ENCODE measurements at regions not wholly inside any gene's neighbourhood (a gene's known extent, or its start where the extent isn't known, plus 50 kb on each side); places are given as distances from the start of the nearest gene placed in this dataset.

GRCh38 chr12:102618197-102618877, 138.0 kb upstream of the IGF1 start:
- H3K27ac ChIP-seq (ENCODE audit: low read depth in 2 of 2, low read length in 1 of 2), result no peak overlapping the region
- no peaks in the 10 kb centered on the region for H3K36me3 ChIP-seq (ENCODE audit: control insufficient read depth in 2 of 2, insufficient read depth in 2 of 2, low read length in 1 of 2)
- no peak overlapping the region for H3K4me3 ChIP-seq (ENCODE audit: low read depth in 1 of 2, low read length in 2 of 2)
- no peaks in the 10 kb centered on the region for H3K4me1 ChIP-seq (ENCODE audit: control insufficient read depth in 2 of 2, insufficient read depth in 2 of 2, low read length in 1 of 2)
- H3K27me3 ChIP-seq (ENCODE audit: control insufficient read depth in 1 of 2, insufficient read depth in 2 of 2, low read length in 2 of 2), result no peaks in the 10 kb centered on the region
- WGBS, 2 donors, result 58% methylated on average over 5 of the region's 5 CpGs
- no peaks in the 10 kb centered on the region for H3K9me3 ChIP-seq (ENCODE audit: control insufficient read depth in 2 of 2, insufficient read depth in 1 of 2, low read depth in 1 of 2, low read length in 1 of 2)

- H3K4me3 ChIP-seq (ENCODE audit: low read depth in 1 of 2, low read length in 2 of 2), result no peak overlapping the region
- 73 to 82% methylated on average over 2 of the region's 2 CpGs for WGBS, 2 donors
- no peaks in the 10 kb centered on the region for H3K27me3 ChIP-seq (ENCODE audit: control insufficient read depth in 1 of 2, insufficient read depth in 2 of 2, low read length in 2 of 2)
- no peaks in the 10 kb centered on the region for H3K36me3 ChIP-seq (ENCODE audit: control insufficient read depth in 2 of 2, insufficient read depth in 2 of 2, low read length in 1 of 2)
- no peaks in the 10 kb centered on the region for H3K4me1 ChIP-seq (ENCODE audit: control insufficient read depth in 2 of 2, insufficient read depth in 2 of 2, low read length in 1 of 2)
- no peaks in the 10 kb centered on the region for H3K9me3 ChIP-seq (ENCODE audit: control insufficient read depth in 2 of 2, insufficient read depth in 1 of 2, low read depth in 1 of 2, low read length in 1 of 2)
- H3K27ac ChIP-seq (ENCODE audit: low read depth in 2 of 2, low read length in 1 of 2), result no peak overlapping the region
Measured at GRCh38 chr12:102616692-102617091, 136.3 kb upstream of the IGF1 start.

GRCh38 chr12:102611995-102612394, 131.6 kb upstream of the IGF1 start:
- Histone ChIP-seq H3K4me3 (ENCODE audit: low read depth in 1 of 2, low read length in 2 of 2) (no peak overlapping the region), H3K4me1 (ENCODE audit: control insufficient read depth in 2 of 2, insufficient read depth in 2 of 2, low read length in 1 of 2) (no peaks in the 10 kb centered on the region), H3K27me3 (ENCODE audit: control insufficient read depth in 1 of 2, insufficient read depth in 2 of 2, low read length in 2 of 2) (no peaks in the 10 kb centered on the region), H3K9me3 (ENCODE audit: control insufficient read depth in 2 of 2, insufficient read depth in 1 of 2, low read depth in 1 of 2, low read length in 1 of 2) (no peaks in the 10 kb centered on the region), H3K36me3 (ENCODE audit: control insufficient read depth in 2 of 2, insufficient read depth in 2 of 2, low read length in 1 of 2) (no peaks in the 10 kb centered on the region), H3K27ac (ENCODE audit: low read depth in 2 of 2, low read length in 1 of 2) (no peak overlapping the region)
- WGBS, 2 donors, result 83 to 89% methylated on average over 1 of the region's 1 CpG

GRCh38 chr12:102609996-102610395, 129.6 kb upstream of the IGF1 start:
- Histone ChIP-seq H3K4me1 (ENCODE audit: control insufficient read depth in 2 of 2, insufficient read depth in 2 of 2, low read length in 1 of 2) (no peaks in the 10 kb centered on the region), H3K4me3 (ENCODE audit: low read depth in 1 of 2, low read length in 2 of 2) (no peak overlapping the region), H3K36me3 (ENCODE audit: control insufficient read depth in 2 of 2, insufficient read depth in 2 of 2, low read length in 1 of 2) (no peaks in the 10 kb centered on the region), H3K27me3 (ENCODE audit: control insufficient read depth in 1 of 2, insufficient read depth in 2 of 2, low read length in 2 of 2) (no peaks in the 10 kb centered on the region), H3K9me3 (ENCODE audit: control insufficient read depth in 2 of 2, insufficient read depth in 1 of 2, low read depth in 1 of 2, low read length in 1 of 2) (no peaks in the 10 kb centered on the region), H3K27ac (ENCODE audit: low read depth in 2 of 2, low read length in 1 of 2) (no peak overlapping the region)
- WGBS, 2 donors, result 64 to 76% methylated on average over 1 of the region's 1 CpG

GRCh38 chr12:102603021-102603420, 122.7 kb upstream of the IGF1 start:
- Histone ChIP-seq H3K4me1 (ENCODE audit: control insufficient read depth in 2 of 2, insufficient read depth in 2 of 2, low read length in 1 of 2) (no peaks in the 10 kb centered on the region), H3K36me3 (ENCODE audit: control insufficient read depth in 2 of 2, insufficient read depth in 2 of 2, low read length in 1 of 2) (no peaks in the 10 kb centered on the region)
- WGBS, 2 donors, result 38 to 47% methylated on average over 2 of the region's 2 CpGs

GRCh38 chr12:102602521-102602920, 122.2 kb upstream of the IGF1 start:
- H3K9me3 ChIP-seq (ENCODE audit: control insufficient read depth in 2 of 2, insufficient read depth in 1 of 2, low read depth in 1 of 2, low read length in 1 of 2), result no peaks in the 10 kb centered on the region
- no peak overlapping the region for H3K4me3 ChIP-seq (ENCODE audit: low read depth in 1 of 2, low read length in 2 of 2)
- no peaks in the 10 kb centered on the region for H3K4me1 ChIP-seq (ENCODE audit: control insufficient read depth in 2 of 2, insufficient read depth in 2 of 2, low read length in 1 of 2)
- WGBS, 2 donors, result 61 to 69% methylated on average over 1 of the region's 1 CpG
- H3K27me3 ChIP-seq (ENCODE audit: control insufficient read depth in 1 of 2, insufficient read depth in 2 of 2, low read length in 2 of 2), result no peaks in the 10 kb centered on the region
- H3K27ac ChIP-seq (ENCODE audit: low read depth in 2 of 2, low read length in 1 of 2), result no peak overlapping the region
- H3K36me3 ChIP-seq (ENCODE audit: control insufficient read depth in 2 of 2, insufficient read depth in 2 of 2, low read length in 1 of 2), result no peaks in the 10 kb centered on the region

More at GRCh38 chr12:102603021-102603420, 122.7 kb upstream of the IGF1 start:
- H3K4me3 ChIP-seq (ENCODE audit: low read depth in 1 of 2, low read length in 2 of 2), result no peak overlapping the region
- no peaks in the 10 kb centered on the region for H3K27me3 ChIP-seq (ENCODE audit: control insufficient read depth in 1 of 2, insufficient read depth in 2 of 2, low read length in 2 of 2)
- no peaks in the 10 kb centered on the region for H3K9me3 ChIP-seq (ENCODE audit: control insufficient read depth in 2 of 2, insufficient read depth in 1 of 2, low read depth in 1 of 2, low read length in 1 of 2)
- H3K27ac ChIP-seq (ENCODE audit: low read depth in 2 of 2, low read length in 1 of 2), result no peak overlapping the region

- H3K4me3 ChIP-seq (ENCODE audit: low read depth in 1 of 2, low read length in 2 of 2), result no peak overlapping the region
- 79 to 85% methylated on average over 5 of the region's 5 CpGs for WGBS, 2 donors
- no peaks in the 10 kb centered on the region for H3K9me3 ChIP-seq (ENCODE audit: control insufficient read depth in 2 of 2, insufficient read depth in 1 of 2, low read depth in 1 of 2, low read length in 1 of 2)
- no peak overlapping the region for H3K27ac ChIP-seq (ENCODE audit: low read depth in 2 of 2, low read length in 1 of 2)
- H3K4me1 ChIP-seq (ENCODE audit: control insufficient read depth in 2 of 2, insufficient read depth in 2 of 2, low read length in 1 of 2), result no peaks in the 10 kb centered on the region
- no peaks in the 10 kb centered on the region for H3K27me3 ChIP-seq (ENCODE audit: control insufficient read depth in 1 of 2, insufficient read depth in 2 of 2, low read length in 2 of 2)
- H3K36me3 ChIP-seq (ENCODE audit: control insufficient read depth in 2 of 2, insufficient read depth in 2 of 2, low read length in 1 of 2), result no peaks in the 10 kb centered on the region
Measured at GRCh38 chr12:102601621-102602020, 121.3 kb upstream of the IGF1 start.

- no peak overlapping the region for H3K27ac ChIP-seq (ENCODE audit: low read depth in 2 of 2, low read length in 1 of 2)
- H3K4me1 ChIP-seq (ENCODE audit: control insufficient read depth in 2 of 2, insufficient read depth in 2 of 2, low read length in 1 of 2), result no peaks in the 10 kb centered on the region
- 68 to 78% methylated on average over 2 of the region's 2 CpGs for WGBS, 2 donors
- no peaks in the 10 kb centered on the region for H3K27me3 ChIP-seq (ENCODE audit: control insufficient read depth in 1 of 2, insufficient read depth in 2 of 2, low read length in 2 of 2)
- H3K4me3 ChIP-seq (ENCODE audit: low read depth in 1 of 2, low read length in 2 of 2), result no peak overlapping the region
- no peaks in the 10 kb centered on the region for H3K9me3 ChIP-seq (ENCODE audit: control insufficient read depth in 2 of 2, insufficient read depth in 1 of 2, low read depth in 1 of 2, low read length in 1 of 2)
- H3K36me3 ChIP-seq (ENCODE audit: control insufficient read depth in 2 of 2, insufficient read depth in 2 of 2, low read length in 1 of 2), result no peaks in the 10 kb centered on the region
Measured at GRCh38 chr12:102596687-102597086, 116.3 kb upstream of the IGF1 start.

GRCh38 chr12:102596031-102596430, 115.7 kb upstream of the IGF1 start:
- Histone ChIP-seq H3K27me3 (ENCODE audit: control insufficient read depth in 1 of 2, insufficient read depth in 2 of 2, low read length in 2 of 2) (no peaks in the 10 kb centered on the region), H3K36me3 (ENCODE audit: control insufficient read depth in 2 of 2, insufficient read depth in 2 of 2, low read length in 1 of 2) (no peaks in the 10 kb centered on the region), H3K27ac (ENCODE audit: low read depth in 2 of 2, low read length in 1 of 2) (no peak overlapping the region), H3K9me3 (ENCODE audit: control insufficient read depth in 2 of 2, insufficient read depth in 1 of 2, low read depth in 1 of 2, low read length in 1 of 2) (no peaks in the 10 kb centered on the region), H3K4me3 (ENCODE audit: low read depth in 1 of 2, low read length in 2 of 2) (no peak overlapping the region), H3K4me1 (ENCODE audit: control insufficient read depth in 2 of 2, insufficient read depth in 2 of 2, low read length in 1 of 2) (no peaks in the 10 kb centered on the region)
- 81 to 84% methylated on average over 8 of the region's 8 CpGs for WGBS, 2 donors

- no peaks in the 10 kb centered on the region for H3K27me3 ChIP-seq (ENCODE audit: control insufficient read depth in 1 of 2, insufficient read depth in 2 of 2, low read length in 2 of 2)
- H3K9me3 ChIP-seq (ENCODE audit: control insufficient read depth in 2 of 2, insufficient read depth in 1 of 2, low read depth in 1 of 2, low read length in 1 of 2), result no peaks in the 10 kb centered on the region
- WGBS, 2 donors, result 86 to 93% methylated on average over 10 of the region's 10 CpGs
- no peak overlapping the region for H3K4me3 ChIP-seq (ENCODE audit: low read depth in 1 of 2, low read length in 2 of 2)
- H3K36me3 ChIP-seq (ENCODE audit: control insufficient read depth in 2 of 2, insufficient read depth in 2 of 2, low read length in 1 of 2), result no peaks in the 10 kb centered on the region
- H3K4me1 ChIP-seq (ENCODE audit: control insufficient read depth in 2 of 2, insufficient read depth in 2 of 2, low read length in 1 of 2), result no peaks in the 10 kb centered on the region
- H3K27ac ChIP-seq (ENCODE audit: low read depth in 2 of 2, low read length in 1 of 2), result no peak overlapping the region
Measured at GRCh38 chr12:102595315-102595714, 115.0 kb upstream of the IGF1 start.

Measured in esophagus (tissue), 2 donors.